ENCODE measurements at regions not wholly inside any gene's neighbourhood (a gene's known extent, or its start where the extent isn't known, plus 50 kb on each side); places are given as distances from the start of the nearest gene placed in this dataset.
"Not testable (repeated sequence)": the region's sequence is repeated elsewhere in the genome, so short reads cannot be mapped to it uniquely, and the experiment has no call there.

DNA sequence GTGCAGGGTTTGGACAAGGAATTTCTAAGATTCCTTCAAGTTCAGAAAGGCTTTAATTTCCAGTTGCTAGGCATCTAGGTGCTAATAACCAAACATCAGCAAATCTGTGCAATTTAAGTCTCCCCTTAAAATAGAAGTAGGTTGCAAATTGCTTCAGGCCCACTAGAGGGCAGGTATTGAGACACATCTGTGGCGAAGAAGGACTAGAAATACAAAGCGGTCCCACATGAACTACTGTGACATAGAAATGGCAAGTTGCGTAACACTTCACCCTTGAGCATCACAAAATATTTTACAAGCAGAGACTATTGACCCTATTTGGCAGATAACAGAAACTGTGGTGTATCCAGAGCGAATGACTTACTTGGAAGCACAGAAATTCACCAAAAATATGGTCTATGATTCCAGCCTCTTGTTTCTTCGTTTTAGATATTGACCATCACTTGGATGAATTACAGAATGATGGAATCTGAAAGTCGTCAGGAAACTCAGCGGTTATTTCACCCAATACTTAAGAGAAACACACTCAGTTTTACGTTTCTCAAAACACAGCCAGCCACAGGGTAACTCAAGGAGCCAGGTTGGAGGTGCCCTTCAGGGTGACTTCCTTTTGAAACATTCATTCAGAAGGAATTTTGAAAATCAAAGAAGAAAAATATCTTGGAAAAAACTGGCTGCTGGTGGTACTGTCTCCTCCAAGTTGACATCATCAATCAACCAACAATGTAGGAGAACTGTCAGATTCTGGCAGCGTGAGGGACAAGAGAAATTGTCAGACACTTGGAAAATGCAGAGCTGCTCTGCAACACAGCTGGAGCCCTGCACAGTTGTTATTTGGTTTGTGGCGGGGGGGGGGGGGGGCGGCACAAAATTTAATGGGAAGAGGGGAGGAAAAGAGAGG lies 256.3 kb upstream of the MINDY3 start:
- DNase-seq (ENCODE audit: low spot score) = peak; percentile 25

DNA sequence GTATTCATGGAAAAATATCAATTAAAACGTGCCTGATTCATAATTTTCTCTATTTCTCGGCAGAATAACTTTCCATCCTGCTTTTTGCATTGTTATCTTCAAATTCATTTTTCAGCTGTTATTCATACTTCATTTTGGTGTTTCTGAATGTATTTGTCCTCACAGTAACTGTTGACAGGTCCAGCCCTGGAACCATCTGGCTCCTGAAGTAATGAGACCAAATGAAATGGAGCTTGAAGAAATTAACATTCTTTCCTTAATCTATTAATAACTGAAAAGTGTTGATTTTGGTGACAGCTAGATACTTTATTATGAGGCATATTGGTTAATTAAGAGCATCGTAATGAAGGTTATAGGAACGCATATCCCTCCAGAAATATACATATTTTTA lies 257.0 kb upstream of the MINDY3 start:
- DNase-seq (ENCODE audit: low spot score) = no peak

DNA sequence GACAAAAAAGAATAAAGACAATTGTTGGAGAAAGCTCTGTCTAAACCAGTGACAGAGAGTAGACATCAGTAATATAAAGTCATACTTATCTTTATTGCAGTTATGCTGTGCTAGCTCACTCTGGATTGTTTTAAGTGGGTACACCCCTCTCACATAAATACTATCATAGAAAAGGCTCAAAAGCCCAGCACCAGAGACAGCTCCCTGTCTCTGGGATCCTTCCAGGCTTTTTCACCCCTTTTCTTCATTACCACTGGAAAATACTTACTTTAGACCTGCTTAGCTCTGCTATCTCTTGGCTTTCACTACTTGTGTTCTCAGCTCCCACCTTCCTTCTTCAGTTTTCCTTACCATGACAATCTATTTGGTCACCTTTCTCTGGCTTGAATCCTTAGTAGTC lies 259.1 kb upstream of the MINDY3 start:
- DNase-seq (ENCODE audit: low spot score) = no peak

DNA sequence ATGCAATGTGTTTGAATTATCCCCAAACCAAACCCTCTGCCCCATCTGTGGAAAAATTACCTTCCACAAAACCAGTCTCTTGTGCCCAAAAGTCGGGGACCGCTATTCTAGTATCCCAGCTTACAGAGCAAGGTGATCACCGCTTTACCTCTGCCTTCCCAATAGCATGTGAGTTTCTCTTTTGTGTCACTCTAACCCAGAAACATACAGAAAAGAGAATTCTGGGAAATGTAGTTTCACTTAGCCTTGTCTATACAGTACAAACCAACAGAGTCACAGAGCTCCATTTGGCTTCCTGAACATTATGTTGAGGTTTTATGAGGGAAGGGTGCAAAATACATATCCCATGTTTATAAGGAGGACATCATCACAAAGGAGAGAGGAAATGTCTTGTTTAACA lies 260.3 kb upstream of the MINDY3 start:
- DNase-seq (ENCODE audit: low spot score) = no peak

DNA sequence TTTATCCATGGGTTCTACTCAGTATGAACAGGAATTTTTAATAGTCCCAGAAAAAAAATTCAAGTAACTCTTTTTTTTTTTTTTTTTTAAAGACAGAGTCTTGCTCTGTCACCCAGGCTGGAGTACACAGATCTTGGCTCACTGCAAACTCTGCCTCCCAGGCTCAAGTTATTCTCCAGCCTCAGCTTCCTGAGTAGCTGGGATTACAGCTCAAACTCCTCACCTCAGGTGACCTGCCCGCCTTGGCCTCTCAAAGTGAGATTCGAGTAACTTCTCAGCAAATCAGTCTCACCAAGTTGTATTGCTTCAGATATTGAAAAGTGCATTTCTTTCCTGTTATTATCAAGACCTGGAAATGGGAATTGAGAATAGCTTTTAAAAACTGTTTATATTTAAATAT lies 281.2 kb upstream of the MINDY3 start:
- DNase-seq (ENCODE audit: low spot score) = no peak

DNA sequence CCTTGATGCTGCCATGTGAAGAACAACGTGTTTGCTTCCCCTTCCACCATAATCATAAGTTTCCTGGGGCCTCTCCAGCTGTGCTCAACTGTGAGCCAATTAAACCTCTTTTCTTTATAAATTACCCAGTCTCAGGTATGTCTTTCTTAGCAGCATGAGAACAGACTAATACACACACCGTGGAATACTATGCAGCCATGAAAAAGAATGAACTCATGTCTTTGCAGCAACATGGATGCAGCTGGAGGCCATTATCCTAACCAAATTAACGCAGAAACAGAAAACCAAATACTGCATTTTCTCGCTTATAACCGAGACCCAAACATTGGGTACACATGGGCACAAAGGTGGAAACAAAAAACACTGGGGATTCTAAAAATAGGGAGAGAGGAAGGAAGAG lies 286.7 kb upstream of the MINDY3 start:
- DNase-seq (ENCODE audit: low spot score) = no peak

DNA sequence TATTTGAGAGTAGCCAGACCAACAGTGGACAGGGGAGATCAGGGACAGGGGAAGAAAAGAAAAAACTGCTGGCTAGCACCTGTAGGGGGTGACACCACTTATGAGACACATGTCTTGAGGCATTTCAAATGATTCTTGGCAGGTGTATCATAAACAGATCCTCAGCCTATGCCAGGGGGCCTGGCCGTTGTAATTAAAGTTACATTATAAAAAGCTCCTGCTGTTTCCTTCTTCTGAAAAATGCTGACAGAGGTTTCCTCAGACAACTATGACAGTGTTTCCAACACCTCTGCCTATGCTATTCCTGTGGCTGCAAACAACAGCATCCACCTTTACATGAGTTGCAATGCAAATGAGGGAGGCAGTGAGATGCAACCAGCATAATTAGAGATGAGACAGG lies 281.0 kb upstream of the PTER start:
- no peak for DNase-seq (ENCODE audit: low spot score)

DNA sequence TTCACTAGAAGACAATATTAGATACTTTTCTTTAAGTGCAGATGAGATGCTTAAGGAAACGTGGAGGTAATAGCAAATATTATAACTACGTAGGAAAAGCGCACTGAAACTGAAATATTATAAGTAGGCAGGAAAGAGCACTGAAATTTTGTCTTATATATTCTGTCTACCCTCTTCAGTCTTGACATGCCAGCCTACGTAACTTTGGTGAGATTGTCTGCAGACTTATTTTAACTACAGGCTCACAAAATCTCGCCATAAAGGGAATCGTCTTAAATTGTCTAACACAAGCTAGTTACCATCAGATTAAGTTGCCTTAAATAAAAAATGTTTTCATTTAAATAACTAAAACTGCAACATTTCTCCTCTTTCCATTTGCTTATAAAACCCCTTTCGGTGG lies 280.1 kb upstream of the PTER start:
- DNase-seq (ENCODE audit: low spot score) = no peak

DNA sequence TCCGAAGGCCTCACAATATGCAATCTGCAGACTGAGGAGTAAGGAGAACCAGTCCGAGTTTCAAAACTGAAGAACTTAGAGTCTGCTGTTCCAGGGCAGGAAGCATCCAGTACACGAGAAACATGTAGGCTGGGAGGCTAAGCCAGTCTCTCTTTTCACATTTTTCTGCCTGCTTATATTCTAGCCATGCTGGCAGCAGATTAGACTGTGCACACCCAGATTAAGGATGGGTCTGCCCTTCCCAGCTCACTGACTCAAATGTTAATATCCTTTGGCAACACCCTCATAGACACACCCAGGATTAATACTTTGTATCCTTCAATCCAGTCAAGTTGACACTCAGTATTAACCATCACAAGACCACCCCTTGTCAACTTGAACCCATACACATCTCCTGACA lies 271.7 kb upstream of the PTER start:
- not testable (repeated sequence) for DNase-seq (ENCODE audit: low spot score)

DNA sequence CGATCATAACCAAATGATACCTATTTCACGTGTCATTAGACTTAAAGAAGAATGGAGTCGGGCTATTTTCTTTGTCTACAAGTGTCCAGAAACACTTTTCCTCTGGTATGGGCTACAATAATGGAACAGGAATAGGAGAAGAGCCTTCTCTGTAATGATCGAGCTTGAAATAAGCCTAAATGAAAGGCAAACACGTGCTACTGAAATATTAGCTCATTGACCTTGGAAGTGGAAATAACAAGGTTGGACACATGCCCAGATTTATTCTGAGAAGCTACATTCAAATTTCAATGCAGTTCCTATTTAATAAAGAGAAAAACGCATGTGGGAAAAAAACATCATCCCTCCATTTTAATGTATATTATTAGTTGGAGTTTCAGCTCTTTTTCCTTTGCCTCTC lies 254.7 kb upstream of the PTER start:
- DNase-seq (ENCODE audit: low spot score) = no peak

DNA sequence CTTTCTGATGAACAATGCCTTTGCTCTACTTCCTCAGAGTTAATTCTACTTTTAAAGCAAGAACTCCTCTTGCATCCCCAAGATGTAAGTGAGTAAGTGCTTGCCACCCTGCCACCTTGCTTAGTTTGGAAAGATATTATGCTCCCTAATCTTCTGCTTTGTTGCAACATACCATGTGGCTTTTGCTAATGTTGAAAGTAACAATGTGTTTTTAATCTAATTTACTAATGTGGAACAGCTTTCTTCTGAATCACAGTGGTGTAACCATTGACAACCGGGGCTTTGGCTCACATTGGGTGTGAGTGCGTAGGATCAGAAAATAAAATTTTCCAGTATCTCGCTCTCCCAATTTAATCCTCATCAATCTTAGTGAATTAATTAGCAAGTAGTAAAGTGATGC lies 254.1 kb upstream of the PTER start:
- DNase-seq (ENCODE audit: low spot score) = no peak

DNA sequence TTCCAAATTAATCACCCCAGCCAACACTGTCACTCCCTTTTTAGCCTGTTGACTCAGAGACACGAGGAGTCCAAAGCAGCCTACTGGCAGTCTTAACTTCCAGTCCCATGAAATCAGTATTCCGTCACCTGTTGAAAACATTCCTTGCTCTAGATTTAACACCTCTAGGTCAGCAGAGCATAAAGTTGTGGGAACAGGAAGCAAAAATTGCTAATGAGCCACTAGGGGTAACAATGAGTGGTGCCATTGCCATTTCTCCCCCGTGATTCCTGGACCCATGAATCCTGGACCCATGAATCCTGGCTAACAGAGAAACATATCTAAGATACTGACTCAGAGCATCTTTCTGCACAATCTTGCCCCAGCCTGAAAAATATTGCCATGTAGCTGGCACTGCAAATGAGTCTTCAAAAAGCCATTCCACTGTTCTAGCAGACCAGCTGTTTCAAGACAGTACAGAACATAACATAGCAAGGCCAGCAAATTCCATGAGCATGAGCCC lies 252.7 kb upstream of the PTER start:
- DNase-seq (ENCODE audit: low spot score) = no peak

DNA sequence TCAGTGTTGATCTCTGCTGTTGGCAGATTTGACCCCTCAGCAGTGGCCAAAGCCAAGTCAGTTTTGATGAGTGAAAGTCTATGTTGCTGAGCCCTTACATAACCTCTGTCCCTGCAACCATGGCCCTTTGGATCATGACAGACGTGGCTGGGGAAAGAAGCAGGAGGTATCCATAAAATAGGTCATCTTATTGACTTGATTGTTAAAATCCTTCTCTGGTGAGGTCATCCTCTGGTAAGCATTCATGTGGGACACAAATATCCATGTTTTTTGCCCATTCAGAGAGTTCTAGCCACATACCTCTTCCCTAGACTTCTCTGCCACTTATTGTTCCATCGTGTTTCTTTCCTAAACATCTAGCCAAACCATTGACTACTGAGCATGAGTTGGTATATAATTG lies 251.9 kb upstream of the PTER start:
- DNase-seq (ENCODE audit: low spot score) = no peak

DNA sequence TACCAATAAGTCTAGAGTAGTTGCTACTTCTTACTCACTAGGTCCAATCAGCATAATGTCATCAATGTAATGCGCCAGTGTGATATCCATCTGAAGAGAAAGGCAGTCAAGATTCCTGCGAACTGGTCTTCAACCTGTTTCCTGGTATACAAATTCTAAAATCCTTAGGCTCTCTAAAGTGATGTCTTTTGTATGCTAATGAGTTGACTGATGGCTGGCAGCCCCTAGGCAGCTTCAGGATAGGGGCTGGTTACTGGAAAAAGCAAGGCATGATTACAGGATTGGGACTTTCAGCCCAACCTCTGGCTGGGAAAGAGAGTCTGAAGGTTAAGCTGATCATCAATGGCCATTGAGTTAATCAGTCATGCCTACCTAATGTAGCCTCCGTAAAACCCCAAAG lies 250.2 kb upstream of the PTER start:
- no peak for DNase-seq (ENCODE audit: low spot score)

DNA sequence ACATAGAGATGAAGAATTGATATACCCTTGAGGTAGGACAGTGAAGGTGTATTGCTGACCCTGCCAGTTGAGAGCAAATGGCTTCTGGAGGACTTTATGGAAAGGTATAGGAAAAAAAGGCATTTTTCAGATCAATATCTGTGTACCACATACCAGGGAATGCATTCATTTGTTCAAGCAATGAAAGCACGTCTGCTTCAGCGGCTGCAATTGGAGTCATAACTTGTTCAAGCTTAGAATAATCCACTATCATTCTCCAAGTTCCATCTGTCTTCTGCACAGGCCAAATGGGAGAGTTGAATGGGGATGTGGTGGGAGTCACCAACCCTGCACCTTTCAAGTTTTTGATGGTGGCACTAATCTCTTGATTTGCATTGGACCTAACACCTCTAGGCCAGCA lies 249.6 kb upstream of the PTER start:
- DNase-seq (ENCODE audit: low spot score) = no peak

DNA sequence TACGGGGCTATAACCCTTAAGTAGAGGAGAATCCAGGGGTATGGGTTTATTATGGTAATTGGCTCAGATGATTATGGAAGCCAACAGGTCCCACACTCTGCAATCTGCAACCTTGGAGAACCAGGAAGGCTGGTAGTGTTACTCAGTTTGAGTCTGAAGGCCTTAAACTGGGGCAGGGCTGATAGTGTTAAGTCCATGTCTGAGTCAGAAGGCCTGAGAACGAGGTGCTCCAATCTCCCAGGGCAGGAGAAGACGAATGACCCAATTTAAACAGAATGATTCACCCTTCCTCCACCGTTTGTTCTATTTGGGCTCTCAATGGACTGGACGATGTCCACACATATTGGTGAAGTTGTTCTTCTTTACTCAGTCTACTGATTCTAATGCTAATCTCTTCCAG lies 244.5 kb upstream of the PTER start:
- DNase-seq (ENCODE audit: low spot score) = no peak

DNA sequence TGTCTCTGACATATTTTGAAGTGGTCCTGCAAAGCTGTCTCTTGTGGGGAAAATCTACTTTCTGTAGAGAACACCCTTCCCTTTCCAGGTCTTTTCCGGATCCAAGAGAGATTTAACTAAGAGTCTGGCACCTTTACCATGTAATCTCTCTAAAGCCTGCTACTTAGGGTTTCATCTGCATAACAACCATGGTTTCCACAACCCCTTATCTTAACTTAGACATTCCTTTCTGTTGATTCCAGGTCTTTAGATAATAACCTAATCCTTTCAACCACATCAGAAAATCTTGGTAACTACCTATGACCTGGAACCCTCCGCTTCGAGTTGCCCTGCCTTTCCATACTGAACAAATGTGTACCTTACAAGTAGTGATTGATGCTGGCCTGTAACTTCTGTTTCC lies 243.6 kb upstream of the PTER start:
- DNase-seq (ENCODE audit: low spot score) = no peak

DNA sequence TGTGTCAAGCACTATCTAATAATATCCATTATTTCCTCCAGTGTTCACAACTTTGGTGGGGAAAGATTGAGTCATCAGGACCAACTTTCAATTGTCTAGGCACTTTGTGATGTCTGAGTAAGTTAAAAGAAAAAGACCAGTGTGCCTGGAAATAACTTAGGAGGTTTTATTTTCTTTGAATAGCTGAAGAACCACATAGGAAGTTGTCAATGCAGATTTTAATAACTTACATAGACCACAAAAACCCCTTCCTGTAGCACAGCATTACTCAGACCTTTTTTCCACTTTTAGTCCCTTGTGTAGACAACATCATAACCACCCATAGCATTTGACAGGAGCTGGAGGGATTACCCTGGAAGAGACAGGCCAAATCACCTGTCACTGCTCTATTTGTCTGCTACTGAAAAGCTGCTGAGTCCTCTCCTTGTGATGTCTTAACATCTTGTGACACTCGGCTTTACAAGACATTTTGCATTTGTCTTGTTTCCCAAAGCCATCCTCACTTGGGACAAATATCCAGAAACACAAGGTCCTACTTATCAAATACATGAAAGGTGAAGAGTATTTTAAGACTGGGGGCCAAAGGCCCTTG lies 241.5 kb upstream of the PTER start:
- no peak for DNase-seq (ENCODE audit: low spot score)

DNA sequence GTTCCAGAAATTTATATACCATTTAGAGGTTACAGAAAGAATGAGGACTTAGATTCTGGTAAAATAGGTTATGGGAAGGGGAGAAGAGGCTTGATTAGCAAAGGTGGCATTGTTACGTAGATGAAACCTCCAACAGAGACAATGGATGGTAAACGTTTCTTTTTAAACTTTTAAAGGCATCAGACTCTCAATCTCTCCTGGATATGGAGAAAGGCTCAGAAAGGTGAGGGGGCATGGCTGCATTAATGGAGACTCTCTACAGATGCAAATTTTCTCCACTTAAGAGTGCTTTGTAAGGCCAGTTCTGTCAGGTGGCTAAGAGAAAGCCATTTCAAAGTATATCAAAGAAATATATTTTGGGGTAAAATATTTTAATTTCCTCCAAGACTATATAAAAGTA lies 240.9 kb upstream of the PTER start:
- DNase-seq (ENCODE audit: low spot score) = no peak

DNA sequence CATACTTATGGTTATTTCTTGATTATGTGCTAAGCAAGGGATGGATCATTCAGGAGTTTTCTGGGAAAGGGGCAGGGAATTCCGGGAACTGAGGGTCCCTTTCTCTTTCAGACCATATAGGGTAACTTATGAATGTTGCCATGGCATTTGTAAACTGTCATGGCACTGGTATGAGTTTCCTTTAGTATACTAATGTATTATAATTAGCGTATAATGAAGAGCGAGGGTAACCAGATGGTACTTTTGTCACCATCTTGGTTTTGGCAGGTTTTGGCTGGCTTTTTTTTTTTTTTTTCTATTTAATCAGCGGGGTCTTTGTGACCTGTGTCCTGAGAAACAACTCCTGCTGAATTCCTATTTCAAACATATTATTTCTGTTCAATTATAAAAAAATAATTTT lies 237.6 kb upstream of the PTER start:
- DNase-seq (ENCODE audit: low spot score) = no peak

DNA sequence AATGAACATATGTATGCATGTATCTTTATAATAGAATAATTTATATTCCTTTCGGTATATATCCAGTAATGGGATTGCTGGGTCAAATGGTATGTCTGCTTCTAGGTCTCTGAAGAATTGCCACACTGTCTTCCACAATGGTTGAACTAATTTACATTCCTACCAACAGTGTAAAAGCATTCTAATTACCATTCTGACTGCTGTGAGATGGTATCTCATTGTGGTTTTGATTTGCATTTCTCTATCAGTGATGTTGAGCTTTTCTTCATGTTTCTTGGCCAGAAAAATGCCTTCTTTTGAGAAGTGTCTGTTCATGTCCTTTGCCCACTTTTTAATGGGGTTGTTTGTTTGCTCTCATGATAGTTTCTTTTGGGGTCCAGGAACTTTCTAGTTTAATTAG lies 213.2 kb upstream of the PTER start:
- not testable (repeated sequence) for DNase-seq (ENCODE audit: low spot score)

DNA sequence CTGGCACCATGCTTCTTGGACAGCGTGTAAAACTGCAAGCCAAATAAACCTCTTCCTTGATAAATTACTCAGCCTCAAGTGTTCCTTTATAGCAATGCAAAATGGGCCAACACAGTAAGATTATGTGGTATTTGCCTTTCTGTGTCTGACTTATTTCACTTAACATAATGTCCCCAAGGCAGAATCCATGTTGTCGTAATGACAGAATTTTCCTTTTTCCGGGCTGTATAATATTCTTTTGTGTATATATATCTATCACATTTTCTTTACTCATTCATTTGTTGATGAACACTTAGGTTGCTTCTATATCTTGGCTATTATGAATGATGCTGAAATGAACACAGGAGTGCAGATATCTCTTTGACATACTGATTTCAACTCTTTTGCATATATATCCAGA lies 209.1 kb upstream of the PTER start:
- no peak for DNase-seq (ENCODE audit: low spot score)

DNA sequence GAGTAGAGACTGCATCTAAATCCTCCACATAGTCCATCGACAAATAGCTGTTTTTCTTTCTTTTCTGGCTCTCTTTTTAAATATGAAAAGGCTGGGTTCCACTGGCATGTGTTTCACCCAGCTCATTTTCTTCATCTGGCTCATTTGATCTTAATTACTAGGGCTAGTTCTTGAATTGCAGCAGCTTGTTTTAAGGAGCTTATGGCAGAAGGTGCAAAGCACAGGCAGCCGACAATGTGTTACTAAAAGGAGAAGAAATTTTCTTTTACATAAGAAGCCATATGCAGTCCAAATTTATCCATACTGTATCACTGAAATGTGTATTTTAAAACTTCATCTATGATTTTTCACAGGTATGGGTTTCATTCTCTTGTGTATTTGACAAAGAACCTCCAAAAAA lies 205.6 kb upstream of the PTER start:
- no peak for DNase-seq (ENCODE audit: low spot score)
